T-helper 2 cell (primary cell): ENCODE measurements at regions not wholly inside any gene's neighbourhood (a gene's known extent, or its start where the extent isn't known, plus 50 kb on each side); places are given as distances from the start of the nearest gene placed in this dataset.

ENCODE experiments used
- DNase-seq, 5 experiments: peaks; one replicate each; pipeline versions ENCODE4 v3.0.0 to v3.0.0-alpha.2; 2012 to 2022

GRCh38 chr3:156760333-156760732 is 65.8 kb upstream of the LEKR1 start:
- DNase-seq: peak in 1 of 5 experiments; percentile 33

- no peak for DNase-seq
Measured at GRCh38 chr3:156761007-156761406, 65.1 kb upstream of the LEKR1 start.

GRCh38 chr3:156761713-156762451 is 64.3 kb upstream of the LEKR1 start:
- DNase-seq: no peak

GRCh38 chr3:156762631-156763185 is 63.4 kb upstream of the LEKR1 start:
- no peak for DNase-seq

- DNase-seq: no peak
Measured at GRCh38 chr3:156763386-156763785, 62.8 kb upstream of the LEKR1 start.

- DNase-seq: no peak
Measured at GRCh38 chr3:156763931-156764720, 62.0 kb upstream of the LEKR1 start.

GRCh38 chr3:156764751-156765150 is 61.4 kb upstream of the LEKR1 start:
- DNase-seq: no peak

- no peak for DNase-seq
Measured at GRCh38 chr3:156768390-156768789, 57.8 kb upstream of the LEKR1 start.

GRCh38 chr3:156769721-156770654 is 56.2 kb upstream of the LEKR1 start:
- DNase-seq: peak in 1 of 5 experiments; percentile 28

GRCh38 chr3:156770699-156771414 is 55.3 kb upstream of the LEKR1 start:
- no peak for DNase-seq

- no peak for DNase-seq
Measured at GRCh38 chr3:156772588-156773206, 53.5 kb upstream of the LEKR1 start.

- no peak for DNase-seq
Measured at GRCh38 chr3:156776031-156776430, 50.1 kb upstream of the LEKR1 start.
